Upper lobe of left lung (tissue), 4 donors: ENCODE measurements at regions not wholly inside any gene's neighbourhood (a gene's known extent, or its start where the extent isn't known, plus 50 kb on each side); places are given as distances from the start of the nearest gene placed in this dataset.

ENCODE experiments used
- POLR2A ChIP-seq, 4 donors: fragments of 450-650 bp; IDR thresholded peaks; one replicate each; pipeline ENCODE4 v1.5.1; 2016 to 2017; ENCODE audit warnings: antibody characterized with exemption in 4 of 4, mild to moderate bottlenecking in 2 of 4
- POLR2AphosphoS5 ChIP-seq, 2 donors: sonication (generic); formaldehyde crosslinking; IDR thresholded peaks; one replicate each; pipeline ENCODE4 v1.5.1; 2017; ENCODE audit warnings: antibody characterized with exemption in 2 of 2
- TF ChIP-seq, protein P1 (sequence below), 6 experiments: fragments of 450-650 bp in 4 of 6; fragments of 200-600 bp in 2 of 6; sonication (generic) in 2 of 6; IDR thresholded peaks; one replicate each; pipeline ENCODE4 v1.5.1; 2016 to 2019; ENCODE audit warnings: antibody characterized with exemption in 6 of 6

- TF ChIP-seq POLR2A (IDR thresholded peaks at IDR 0.05) (no peak), POLR2AphosphoS5 (IDR thresholded peaks at IDR 0.05) (no peak)
- TF ChIP-seq, protein P1, sequence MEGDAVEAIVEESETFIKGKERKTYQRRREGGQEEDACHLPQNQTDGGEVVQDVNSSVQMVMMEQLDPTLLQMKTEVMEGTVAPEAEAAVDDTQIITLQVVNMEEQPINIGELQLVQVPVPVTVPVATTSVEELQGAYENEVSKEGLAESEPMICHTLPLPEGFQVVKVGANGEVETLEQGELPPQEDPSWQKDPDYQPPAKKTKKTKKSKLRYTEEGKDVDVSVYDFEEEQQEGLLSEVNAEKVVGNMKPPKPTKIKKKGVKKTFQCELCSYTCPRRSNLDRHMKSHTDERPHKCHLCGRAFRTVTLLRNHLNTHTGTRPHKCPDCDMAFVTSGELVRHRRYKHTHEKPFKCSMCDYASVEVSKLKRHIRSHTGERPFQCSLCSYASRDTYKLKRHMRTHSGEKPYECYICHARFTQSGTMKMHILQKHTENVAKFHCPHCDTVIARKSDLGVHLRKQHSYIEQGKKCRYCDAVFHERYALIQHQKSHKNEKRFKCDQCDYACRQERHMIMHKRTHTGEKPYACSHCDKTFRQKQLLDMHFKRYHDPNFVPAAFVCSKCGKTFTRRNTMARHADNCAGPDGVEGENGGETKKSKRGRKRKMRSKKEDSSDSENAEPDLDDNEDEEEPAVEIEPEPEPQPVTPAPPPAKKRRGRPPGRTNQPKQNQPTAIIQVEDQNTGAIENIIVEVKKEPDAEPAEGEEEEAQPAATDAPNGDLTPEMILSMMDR (IDR thresholded peaks at IDR 0.05) = no peak
Observed at GRCh38 chr14:100398044-100398443, 74.9 kb downstream of the SLC25A47 start.
